ENCODE measurements at regions not wholly inside any gene's neighbourhood (a gene's known extent, or its start where the extent isn't known, plus 50 kb on each side); places are given as distances from the start of the nearest gene placed in this dataset.
A peak's percentile ranks its signal among the peaks of the same experiment; 100 is the strongest.

GRCh38 chr3:177569193-177569592 is 371.9 kb upstream of the TBL1XR1 start:
- H3K79me2 ChIP-seq (ENCODE audit: insufficient read depth, low read length) = no peaks in the 10 kb centered on the region
- H3K27ac ChIP-seq (ENCODE audit: low read depth, low read length) = no peak overlapping the region
- no peaks in the 10 kb centered on the region for H3K27me3 ChIP-seq (ENCODE audit: insufficient read depth, low read length)
- H3K4me1 ChIP-seq (ENCODE audit: insufficient read depth, low read length) = peaks cover 14% of the 10 kb centered on the region
- H3K36me3 ChIP-seq (ENCODE audit: insufficient read depth, low read length) = no peaks in the 10 kb centered on the region
- no peak overlapping the region for H2AFZ ChIP-seq (ENCODE audit: low read length)
- H3K4me2 ChIP-seq (ENCODE audit: insufficient read depth, low read length) = no peak overlapping the region
- TF ChIP-seq CTCF (IDR thresholded peaks at IDR 0.05; ENCODE audit: extremely low read depth, low read depth, low read length) = no peak
- H3K9me3 ChIP-seq (ENCODE audit: low read depth, low read length) = no peaks in the 10 kb centered on the region
- H3K4me3 ChIP-seq (ENCODE audit: insufficient read depth, low read length) = no peak overlapping the region
- H4K20me1 ChIP-seq (ENCODE audit: insufficient read depth, low read length) = no peaks in the 10 kb centered on the region
- no peak for DNase-seq (ENCODE audit: insufficient read length, low spot score, missing footprints)

DNA sequence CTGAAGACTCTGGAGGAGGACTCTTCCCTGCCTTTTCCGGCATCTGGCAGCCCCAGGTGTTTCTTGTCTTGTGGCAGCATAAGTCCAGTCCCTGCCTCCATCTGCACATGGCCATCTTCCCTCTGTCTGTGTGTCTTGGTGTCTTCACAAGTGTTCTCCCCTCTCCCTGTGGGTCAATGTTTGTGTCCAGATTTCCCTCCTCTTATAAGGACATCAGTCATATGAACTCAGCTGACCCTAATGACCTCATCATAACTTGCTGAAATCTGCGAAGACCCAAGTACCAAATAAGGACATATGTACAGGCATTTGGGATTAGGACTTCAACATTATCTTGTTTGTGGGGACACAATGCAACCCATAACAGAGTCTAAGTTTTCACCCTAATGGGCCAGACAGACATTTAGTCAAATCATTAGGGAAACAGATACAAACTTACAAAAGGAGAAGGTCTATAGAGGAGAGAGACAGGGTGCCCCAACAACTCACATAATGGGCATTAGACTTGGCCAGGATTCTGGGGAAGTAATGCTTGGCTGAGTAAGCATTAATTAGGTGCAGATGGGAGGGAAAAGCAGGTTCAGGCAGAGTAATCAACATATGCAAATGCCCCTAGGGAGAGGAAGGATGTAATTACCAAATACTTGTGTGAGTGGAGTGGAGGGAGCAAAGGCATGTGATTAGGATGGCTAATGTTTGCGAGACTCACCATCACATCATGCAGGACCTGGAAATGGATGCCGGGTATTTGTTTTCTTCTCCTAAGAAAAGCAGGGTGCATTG is 372.8 kb upstream of the TBL1XR1 start:
- no peaks in the 10 kb centered on the region for H3K36me3 ChIP-seq (ENCODE audit: insufficient read depth, low read length)
- TF ChIP-seq CTCF (IDR thresholded peaks at IDR 0.05; ENCODE audit: extremely low read depth, low read depth, low read length) = no peak
- no peak overlapping the region for H3K27ac ChIP-seq (ENCODE audit: low read depth, low read length)
- no peaks in the 10 kb centered on the region for H3K27me3 ChIP-seq (ENCODE audit: insufficient read depth, low read length)
- H3K79me2 ChIP-seq (ENCODE audit: insufficient read depth, low read length) = no peaks in the 10 kb centered on the region
- H3K4me2 ChIP-seq (ENCODE audit: insufficient read depth, low read length) = no peak overlapping the region
- no peaks in the 10 kb centered on the region for H3K9me3 ChIP-seq (ENCODE audit: low read depth, low read length)
- H4K20me1 ChIP-seq (ENCODE audit: insufficient read depth, low read length) = no peaks in the 10 kb centered on the region
- no peak for DNase-seq (ENCODE audit: insufficient read length, low spot score, missing footprints)
- no peak overlapping the region for H3K4me3 ChIP-seq (ENCODE audit: insufficient read depth, low read length)
- peaks cover 21% of the 10 kb centered on the region for H3K4me1 ChIP-seq (ENCODE audit: insufficient read depth, low read length)
- peak overlapping the region; percentile 8 for H2AFZ ChIP-seq (ENCODE audit: low read length)

- TF ChIP-seq CTCF (IDR thresholded peaks at IDR 0.05; ENCODE audit: extremely low read depth, low read depth, low read length) = no peak
- H3K9me3 ChIP-seq (ENCODE audit: low read depth, low read length) = no peaks in the 10 kb centered on the region
- no peak for DNase-seq (ENCODE audit: insufficient read length, low spot score, missing footprints)
- H3K4me2 ChIP-seq (ENCODE audit: insufficient read depth, low read length) = no peak overlapping the region
- peaks cover 21% of the 10 kb centered on the region for H3K4me1 ChIP-seq (ENCODE audit: insufficient read depth, low read length)
- H3K27me3 ChIP-seq (ENCODE audit: insufficient read depth, low read length) = no peaks in the 10 kb centered on the region
- no peaks in the 10 kb centered on the region for H3K79me2 ChIP-seq (ENCODE audit: insufficient read depth, low read length)
- no peak overlapping the region for H3K27ac ChIP-seq (ENCODE audit: low read depth, low read length)
- H2AFZ ChIP-seq (ENCODE audit: low read length) = no peak overlapping the region
- no peaks in the 10 kb centered on the region for H4K20me1 ChIP-seq (ENCODE audit: insufficient read depth, low read length)
- H3K4me3 ChIP-seq (ENCODE audit: insufficient read depth, low read length) = no peak overlapping the region
- H3K36me3 ChIP-seq (ENCODE audit: insufficient read depth, low read length) = no peaks in the 10 kb centered on the region
These were observed 374.1 kb upstream of the TBL1XR1 start for GRCh38 chr3:177571271-177571943.

GRCh38 chr3:177571944-177572315 is 374.6 kb upstream of the TBL1XR1 start:
- TF ChIP-seq CTCF (IDR thresholded peaks at IDR 0.05; ENCODE audit: extremely low read depth, low read depth, low read length) = no peak

More at GRCh38 chr3:177571944-177572315, 374.6 kb upstream of the TBL1XR1 start:
- no peaks in the 10 kb centered on the region for H3K79me2 ChIP-seq (ENCODE audit: insufficient read depth, low read length)
- no peak for DNase-seq (ENCODE audit: insufficient read length, low spot score, missing footprints)
- H3K36me3 ChIP-seq (ENCODE audit: insufficient read depth, low read length) = no peaks in the 10 kb centered on the region
- H4K20me1 ChIP-seq (ENCODE audit: insufficient read depth, low read length) = no peaks in the 10 kb centered on the region
- H3K4me1 ChIP-seq (ENCODE audit: insufficient read depth, low read length) = peaks cover 23% of the 10 kb centered on the region
- no peak overlapping the region for H3K4me3 ChIP-seq (ENCODE audit: insufficient read depth, low read length)
- peak overlapping the region; percentile 13 for H2AFZ ChIP-seq (ENCODE audit: low read length)
- H3K4me2 ChIP-seq (ENCODE audit: insufficient read depth, low read length) = no peak overlapping the region
- H3K9me3 ChIP-seq (ENCODE audit: low read depth, low read length) = no peaks in the 10 kb centered on the region
- no peaks in the 10 kb centered on the region for H3K27me3 ChIP-seq (ENCODE audit: insufficient read depth, low read length)
- H3K27ac ChIP-seq (ENCODE audit: low read depth, low read length) = no peak overlapping the region

All from osteoblast (primary cell).